Right lobe of liver (tissue), 6 donors: ENCODE measurements at regions not wholly inside any gene's neighbourhood (a gene's known extent, or its start where the extent isn't known, plus 50 kb on each side); places are given as distances from the start of the nearest gene placed in this dataset.
A peak's percentile ranks its signal among the peaks of the same experiment; 100 is the strongest.

Source experiments
- ATAC-seq, 4 donors: fragments of 200-7000 bp; cut with Tn5 transposase; one replicate each; pipeline ENCODE4 v1.9.1; 2020; ENCODE audit warnings: mild to moderate bottlenecking in 4 of 4, moderate library complexity in 4 of 4
- DNase-seq, 3 donors: peaks; one replicate each; pipeline ENCODE4 v3.0.0-alpha.2; 2020
- H3K27ac ChIP-seq, 3 donors: fragments of 200-600 bp; one replicate each; pipeline ENCODE4 v1.8.0; 2022
- H3K27me3 ChIP-seq, 2 donors: fragments of 200-600 bp; one replicate each; pipeline ENCODE4 v1.8.0; 2022
- H3K36me3 ChIP-seq, 4 donors: fragments of 200-600 bp; sonication (generic) in 1 of 4; one replicate each; pipeline versions ENCODE4 v1.5.1 to v1.8.0; 2017 to 2022; ENCODE audit warnings: control low read depth in 1 of 4
- H3K4me1 ChIP-seq, 4 donors: fragments of 200-600 bp; sonication (generic) in 1 of 4; one replicate each; pipeline versions ENCODE4 v1.5.1 to v1.8.0; 2017 to 2022; ENCODE audit warnings: control low read depth in 1 of 4
- H3K4me3 ChIP-seq, 3 donors: fragments of 200-600 bp; one replicate each; pipeline ENCODE4 v1.8.0; 2022
- H3K9me3 ChIP-seq, 4 donors: fragments of 200-600 bp; sonication (generic) in 1 of 4; one replicate each; pipeline versions ENCODE4 v1.5.1 to v1.8.0; 2017 to 2022; ENCODE audit warnings: control low read depth in 1 of 4
- CTCF ChIP-seq, 4 donors: fragments of 200-600 bp in 3 of 4; fragments of 450-650 bp in 1 of 4; IDR thresholded peaks; one replicate each; pipeline versions ENCODE4 v1.5.1 to v1.8.0; 2016 to 2022; ENCODE audit warnings: antibody characterized with exemption in 4 of 4, mild to moderate bottlenecking in 2 of 4
- POLR2A ChIP-seq: fragments of 450-650 bp; IDR thresholded peaks from one replicate; pipeline ENCODE4 v1.6.1; 2017; ENCODE audit warnings: antibody characterized with exemption, mild to moderate bottlenecking
- WGBS: methylation state at CpG from one replicate; pipeline ENCODE4 v1.1.6; 2018; ENCODE audit warnings: low coverage, low lambda C conversion rate; ENCODE audit not compliant: insufficient coverage; ENCODE audit errors: missing lambda C conversion rate; 5-methylcytosine and 5-hydroxymethylcytosine counted together
- intact Hi-C, 2 donors: fragments of 100-400 bp; cut with DNase I; formaldehyde crosslinking; loops; one replicate each; pipeline versions ENCODE4 v1.11.2 to v1.14.1; 2022
- donor health status: DM: no; HTN: yes; CAD: no.
- donor health status: DM: no; HTN: no; CAD: no.
- donor health status: DM: no; HTN: no; CAD: no.
- donor health status: DM: no; HTN: yes; CAD: no.
- donor health status: DM: no; HTN: yes; CAD: no.

DNA sequence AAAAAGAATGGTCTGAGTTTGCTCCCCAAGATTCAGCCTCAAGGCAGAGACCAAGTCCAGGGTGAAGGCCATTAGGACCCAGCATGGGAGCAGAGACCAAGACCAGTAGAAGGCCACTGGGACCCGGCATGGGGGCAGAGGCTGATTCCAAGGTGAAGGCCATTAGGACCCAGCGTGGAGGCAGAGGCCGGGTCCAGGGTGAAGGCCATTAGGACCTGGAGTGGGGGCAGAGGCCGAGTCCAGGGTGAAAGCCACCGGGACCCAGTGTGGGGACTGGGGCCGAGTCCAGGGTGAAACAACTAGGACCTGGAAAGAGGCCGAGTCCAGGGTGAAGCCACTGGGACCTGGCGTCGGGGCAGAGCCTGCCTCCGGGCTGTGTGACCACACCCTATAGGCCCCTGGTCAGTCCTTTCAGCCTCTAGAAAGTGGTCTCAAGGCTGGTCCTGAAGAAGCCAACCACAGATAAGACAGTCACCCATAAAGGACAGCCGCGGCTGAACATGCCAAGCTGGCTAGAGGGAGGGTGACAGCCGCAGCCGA lies 113.8 kb upstream of the SALL3 start:
- 68% methylated on average over 5 of the region's 14 CpGs for WGBS
- no peak for DNase-seq
- ATAC-seq: peak in 1 of 4 donors; percentile 28
- Histone ChIP-seq H3K9me3 (no peaks in the 10 kb centered on the region), H3K27ac (no peak overlapping the region), H3K36me3 (no peaks in the 10 kb centered on the region), H3K4me1 (no peaks in the 10 kb centered on the region), H3K27me3 (no peaks in the 10 kb centered on the region), H3K4me3 (no peak overlapping the region)
- intact Hi-C loops: no loop called here
- TF ChIP-seq POLR2A (no peak), CTCF (IDR thresholded peaks at IDR 0.05) (no peak)

DNA sequence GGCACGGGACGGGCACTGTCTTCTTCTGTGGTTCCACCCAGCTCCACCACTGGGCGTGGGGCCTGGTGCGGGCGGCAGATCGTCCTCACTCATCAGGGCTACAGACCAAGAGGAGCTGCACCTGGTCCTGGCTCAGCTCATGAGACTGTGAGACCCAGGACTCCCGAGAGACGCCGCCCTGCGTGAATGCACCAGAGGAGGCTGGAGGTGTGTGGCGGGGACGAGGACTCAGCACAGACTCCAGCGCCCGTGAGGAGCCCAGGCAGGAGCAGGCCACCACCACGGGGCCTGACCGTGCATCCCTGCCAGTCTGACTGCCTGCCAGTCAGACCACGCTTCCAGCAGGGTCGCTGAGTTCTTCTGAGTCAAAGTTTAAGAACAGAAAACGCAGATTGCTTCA lies 112.5 kb upstream of the SALL3 start:
- Histone ChIP-seq H3K27me3 (no peaks in the 10 kb centered on the region), H3K36me3 (no peaks in the 10 kb centered on the region), H3K27ac (no peak overlapping the region), H3K9me3 (no peaks in the 10 kb centered on the region), H3K4me3 (no peak overlapping the region), H3K4me1 (no peaks in the 10 kb centered on the region)
- WGBS: 100% methylated on average over 1 of the region's 19 CpGs
- no peak for DNase-seq
- ATAC-seq: peak in 1 of 4 donors; percentile 30
- no peak for TF ChIP-seq POLR2A
- no peak for TF ChIP-seq CTCF (IDR thresholded peaks at IDR 0.05)
- intact Hi-C loops: no loop called here

DNA sequence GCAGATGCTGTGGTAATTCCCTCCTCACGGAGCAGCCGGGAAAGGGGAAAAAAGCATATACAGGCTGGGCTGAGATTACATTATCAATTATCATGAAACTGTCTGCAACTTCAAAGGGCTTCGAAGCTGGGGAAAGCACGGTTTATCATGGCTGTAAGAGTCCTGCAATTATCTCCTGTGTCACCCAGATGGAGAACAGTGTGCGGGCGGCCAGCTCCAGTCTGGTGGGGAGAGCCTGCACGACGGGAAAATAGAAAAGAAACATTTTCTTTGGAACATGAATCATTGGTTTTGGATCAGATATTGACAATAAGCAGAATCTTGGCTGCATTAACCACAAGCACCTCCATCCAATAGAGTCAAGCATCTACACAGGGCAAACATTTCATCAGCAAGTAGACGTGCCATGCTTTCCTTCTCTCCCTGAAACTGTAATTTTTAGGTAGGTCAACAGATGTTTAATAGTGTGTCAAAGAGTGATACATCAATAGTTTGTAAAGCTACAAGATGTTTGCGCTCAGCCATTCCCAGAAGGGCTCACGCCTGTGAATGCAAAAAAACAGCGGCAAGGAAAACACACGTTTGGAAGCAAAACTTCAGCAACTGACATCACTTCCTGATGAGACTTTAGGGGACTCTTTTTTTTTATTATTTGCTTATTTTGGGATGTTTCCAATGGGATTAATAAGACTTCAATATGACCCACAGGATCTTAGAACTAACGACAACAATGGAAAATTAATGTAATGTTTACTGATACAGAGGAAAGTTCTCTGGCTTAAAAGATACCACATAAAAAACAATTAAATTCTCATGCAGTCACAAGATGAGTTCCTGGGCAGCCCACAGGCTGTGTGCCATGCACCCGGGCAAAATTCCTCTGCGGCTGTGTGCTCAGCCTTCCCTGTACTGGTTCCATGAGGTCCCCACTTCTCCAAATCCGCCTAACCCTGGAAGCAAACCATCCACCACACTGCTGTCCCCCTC lies 111.0 kb upstream of the SALL3 start:
- H3K27me3 ChIP-seq: no peaks in the 10 kb centered on the region

DNA sequence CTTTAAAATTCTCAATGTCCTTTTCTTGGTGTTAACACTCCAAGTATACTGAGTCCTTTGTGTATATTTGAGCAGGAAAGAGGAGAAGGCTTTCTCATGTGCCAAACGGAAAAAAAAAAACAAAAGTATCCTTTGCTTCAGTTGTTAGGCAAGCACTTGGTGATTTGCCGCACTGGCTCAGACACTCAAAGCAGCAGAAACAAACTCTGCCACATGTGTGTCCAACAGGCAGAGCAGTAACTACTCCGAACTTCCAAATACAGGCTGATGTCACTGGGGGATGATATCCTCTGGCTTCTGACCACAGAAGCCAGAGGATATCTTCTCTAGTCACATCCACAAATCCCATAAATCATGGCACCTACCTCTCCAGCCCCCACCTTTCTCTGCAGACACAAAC lies 108.0 kb upstream of the SALL3 start:
- no peaks in the 10 kb centered on the region for H3K9me3 ChIP-seq
- 66% methylated on average over 3 of the region's 3 CpGs for WGBS
- H3K4me1 ChIP-seq: no peaks in the 10 kb centered on the region

More for the DNA sequence above, 111.0 kb upstream of the SALL3 start:
- no peaks in the 10 kb centered on the region for H3K36me3 ChIP-seq
- H3K4me1 ChIP-seq: no peaks in the 10 kb centered on the region
- H3K27ac ChIP-seq: no peak overlapping the region
- TF ChIP-seq CTCF (IDR thresholded peaks at IDR 0.05) (no peak), POLR2A (no peak)
- no peak overlapping the region for H3K4me3 ChIP-seq
- intact Hi-C loops: no loop called here
- 44% methylated on average over 15 of the region's 17 CpGs for WGBS
- ATAC-seq (no peak), DNase-seq (no peak)
- no peaks in the 10 kb centered on the region for H3K9me3 ChIP-seq

More for the DNA sequence above, 108.0 kb upstream of the SALL3 start:
- intact Hi-C loops: no loop called here
- Histone ChIP-seq H3K36me3 (no peaks in the 10 kb centered on the region), H3K27me3 (no peaks in the 10 kb centered on the region), H3K27ac (no peak overlapping the region), H3K4me3 (no peak overlapping the region)
- no peak for TF ChIP-seq CTCF (IDR thresholded peaks at IDR 0.05)
- no peak for TF ChIP-seq POLR2A
- no peak for ATAC-seq
- no peak for DNase-seq
